ENCODE measurements at regions not wholly inside any gene's neighbourhood (a gene's known extent, or its start where the extent isn't known, plus 50 kb on each side); places are given as distances from the start of the nearest gene placed in this dataset.
"Not testable (repeated sequence)": the region's sequence is repeated elsewhere in the genome, so short reads cannot be mapped to it uniquely, and the experiment has no call there.

DNA sequence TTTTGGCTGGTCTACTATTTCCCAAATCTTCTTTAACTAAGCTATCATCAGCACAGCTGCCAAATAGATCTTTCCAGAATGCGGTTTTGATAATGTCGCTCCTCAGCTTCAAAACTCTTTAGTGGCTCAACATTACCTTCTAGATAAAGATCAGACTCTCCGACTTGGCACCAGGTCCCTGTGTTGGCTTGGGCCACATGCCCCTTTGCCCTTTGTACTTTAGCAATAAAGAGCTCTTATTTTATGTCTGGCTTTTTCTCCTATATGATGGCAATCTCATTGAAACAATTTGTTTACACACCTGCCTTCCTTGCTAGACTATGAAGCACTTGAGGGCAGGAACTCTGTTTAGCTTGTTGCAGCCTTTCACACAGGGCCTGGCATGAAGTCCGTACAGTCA is 128.9 kb upstream of the GATA6 start:
- no peak for DNase-seq (ENCODE audit: low read depth in 2 of 2)

DNA sequence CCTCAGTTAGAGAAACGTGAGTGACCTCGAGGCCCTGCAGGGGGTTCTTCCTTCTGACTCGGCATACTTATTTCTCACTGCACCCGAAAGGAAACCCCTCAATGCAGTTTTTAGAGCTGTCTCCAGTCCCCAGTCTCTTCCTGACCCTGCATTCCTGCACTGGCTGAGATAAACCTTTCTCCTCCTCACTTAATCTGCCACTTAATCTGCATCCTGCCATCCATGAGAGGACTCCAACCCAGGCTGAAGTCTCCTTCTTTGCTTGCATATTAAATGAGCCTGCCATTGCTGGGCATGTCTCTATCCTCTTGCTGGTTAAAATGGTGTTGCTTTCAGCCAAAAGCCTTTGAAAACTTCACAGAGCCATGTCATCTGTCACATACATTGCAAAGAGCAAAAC is 125.6 kb upstream of the GATA6 start:
- DNase-seq (ENCODE audit: low read depth in 2 of 2), result no peak

DNA sequence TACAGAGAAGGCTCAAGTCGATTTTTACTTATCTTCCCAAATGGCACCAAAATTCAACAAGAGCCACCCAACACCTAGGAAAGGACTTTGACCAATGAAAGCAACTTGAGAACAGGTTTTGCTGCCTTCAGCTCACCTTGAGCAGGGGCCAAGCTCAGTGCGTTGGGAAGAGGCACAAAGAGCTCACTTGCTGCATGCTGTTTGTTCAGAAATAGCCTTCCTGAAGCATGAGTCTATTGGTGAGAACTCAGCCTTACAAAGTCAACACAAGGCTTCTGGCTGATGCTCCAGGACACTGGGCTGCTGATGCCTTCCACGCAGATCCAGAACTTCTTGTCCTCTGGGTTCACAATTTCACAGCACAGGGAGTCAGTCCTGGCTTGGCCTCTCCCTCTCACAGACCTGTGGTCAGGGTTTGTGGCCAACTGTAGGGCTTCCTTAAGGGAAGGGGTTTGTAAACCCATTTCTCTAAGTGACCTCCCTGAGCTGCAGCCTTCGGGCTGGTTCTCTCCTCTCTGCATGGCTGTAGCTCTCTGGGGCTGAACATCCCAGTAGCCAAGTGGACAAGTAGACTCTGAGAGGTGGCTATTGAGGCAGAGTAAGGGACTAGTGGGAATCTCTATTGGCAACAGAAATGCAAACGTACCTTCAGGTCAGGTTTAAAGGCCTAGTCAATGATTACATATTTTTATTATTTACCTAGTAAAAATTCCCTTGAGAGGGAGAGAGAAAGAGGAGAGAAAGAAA is 124.7 kb upstream of the GATA6 start:
- no peak for DNase-seq (ENCODE audit: low read depth in 2 of 2)

DNA sequence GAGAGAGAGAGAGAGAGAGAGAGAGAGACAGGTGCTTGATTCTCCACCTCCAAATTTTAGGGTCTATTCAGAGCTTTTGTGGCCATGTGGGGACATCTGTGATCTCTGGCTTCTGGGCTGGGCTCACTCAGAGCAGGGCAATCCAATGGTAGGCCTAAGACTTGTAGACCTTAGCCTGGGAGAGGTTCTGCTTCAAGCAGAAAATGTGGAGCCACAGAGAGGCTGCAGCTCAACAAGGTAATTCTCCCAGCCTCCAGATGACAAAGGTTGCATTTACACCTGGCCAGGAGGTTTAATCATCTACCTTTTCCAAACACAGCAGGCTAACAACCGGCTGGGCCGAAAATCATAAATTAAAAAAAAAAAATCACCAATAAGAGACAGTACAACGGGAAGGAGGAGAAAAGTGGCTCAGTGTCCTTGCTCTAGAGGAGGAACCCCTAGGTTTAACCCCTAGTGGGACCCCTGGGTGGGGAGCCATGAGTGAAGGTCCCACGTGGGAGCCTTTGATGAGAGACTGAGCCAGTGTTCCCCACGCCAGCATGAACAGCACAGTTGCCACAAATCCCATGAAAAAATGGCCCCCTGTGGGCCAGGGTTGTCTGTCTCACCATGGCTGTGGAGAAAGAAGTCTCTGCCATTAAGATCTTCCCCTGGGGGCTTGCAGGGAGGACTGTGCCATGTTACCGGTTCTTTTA is 124.0 kb upstream of the GATA6 start:
- no peak for DNase-seq (ENCODE audit: low read depth in 2 of 2)

DNA sequence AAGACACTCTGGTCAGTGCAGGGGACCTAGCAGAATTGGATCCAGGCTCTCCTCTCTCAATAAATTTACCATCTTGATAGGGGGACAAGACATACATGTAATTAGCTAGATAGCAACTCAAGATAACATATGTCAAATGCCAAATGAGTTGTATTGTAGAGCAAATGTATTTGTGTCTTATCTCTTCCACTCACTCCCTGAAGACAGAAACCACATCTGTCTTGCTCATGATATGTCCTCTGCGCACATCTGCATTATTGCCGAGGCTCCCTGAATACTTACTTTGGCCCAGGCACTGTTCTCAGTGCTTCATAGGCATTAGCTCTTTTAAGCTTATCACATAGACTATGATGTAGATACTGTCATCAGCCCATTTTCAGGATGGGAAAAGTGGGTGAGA is 122.9 kb upstream of the GATA6 start:
- no peak for DNase-seq (ENCODE audit: low read depth in 2 of 2)

DNA sequence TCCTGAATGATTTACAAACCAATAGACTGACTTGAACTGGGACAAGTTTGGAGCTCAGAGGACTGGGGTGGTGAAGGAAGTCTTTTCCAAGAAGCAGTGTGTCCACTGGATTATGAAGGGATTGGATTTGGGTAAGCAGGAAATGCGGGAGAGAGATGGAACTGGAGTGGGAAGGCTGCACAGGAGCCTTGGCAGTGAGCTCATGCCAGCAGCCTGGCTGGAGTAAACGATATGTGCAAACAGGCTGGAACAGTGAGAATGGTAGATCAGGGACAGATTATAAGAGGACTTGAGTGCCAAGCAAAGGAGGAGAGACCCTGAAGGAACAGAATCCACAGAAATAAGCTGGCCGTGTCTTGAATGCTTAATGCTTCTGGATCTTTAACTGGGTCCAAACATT is 121.9 kb upstream of the GATA6 start:
- DNase-seq (ENCODE audit: low read depth in 2 of 2), result no peak

DNA sequence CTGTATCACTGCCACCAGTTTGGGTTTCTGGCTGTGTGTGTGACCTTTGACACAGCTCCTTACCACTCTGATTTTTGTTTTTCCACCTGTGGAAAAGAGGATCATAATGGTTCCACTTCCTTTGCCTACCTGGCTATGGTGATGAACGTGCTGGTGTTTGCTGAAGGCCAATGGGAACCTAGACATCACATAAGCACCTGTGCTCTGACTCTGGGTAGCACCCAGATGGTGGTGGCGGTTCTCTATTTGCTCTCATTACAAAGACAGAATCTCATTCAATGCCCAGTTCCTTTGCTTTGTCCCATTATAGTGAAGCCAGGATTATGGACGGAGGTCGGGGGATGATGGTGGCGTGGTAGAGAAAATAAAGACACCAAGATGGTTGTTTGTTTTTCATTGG is 121.2 kb upstream of the GATA6 start:
- DNase-seq (ENCODE audit: low read depth in 2 of 2), result no peak

DNA sequence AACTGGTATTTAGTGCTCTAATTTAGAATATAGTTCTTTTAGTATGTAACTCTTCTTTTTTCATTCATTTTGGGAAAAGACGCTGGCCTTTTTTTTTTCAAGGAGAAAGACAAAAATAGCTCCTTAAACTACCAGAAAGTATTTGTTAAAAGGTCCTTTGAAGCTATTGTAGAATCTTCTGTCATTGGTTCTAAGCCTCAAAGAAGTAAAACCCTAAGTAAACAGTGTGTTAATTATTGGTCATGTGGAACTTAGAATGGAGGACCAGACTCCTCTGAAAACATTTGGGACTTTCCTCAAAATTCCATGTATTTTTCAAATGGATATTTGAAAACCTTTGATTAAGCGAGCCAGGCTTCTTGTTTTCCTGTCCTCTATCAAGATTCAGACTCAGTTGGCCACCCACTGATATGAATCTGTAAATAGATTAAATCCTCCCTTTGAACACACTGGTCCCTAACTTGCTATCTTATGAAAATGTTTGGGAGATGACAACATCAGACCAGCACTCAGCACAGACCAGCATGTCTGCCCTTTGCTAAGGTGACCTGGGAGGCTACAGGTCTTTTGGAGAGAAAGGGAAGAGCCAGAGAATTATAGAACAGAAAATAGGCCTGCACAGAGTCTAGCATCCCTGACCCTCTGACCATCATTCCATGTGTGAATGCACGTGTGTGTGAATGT is 120.3 kb upstream of the GATA6 start:
- DNase-seq (ENCODE audit: low read depth in 2 of 2), result no peak

DNA sequence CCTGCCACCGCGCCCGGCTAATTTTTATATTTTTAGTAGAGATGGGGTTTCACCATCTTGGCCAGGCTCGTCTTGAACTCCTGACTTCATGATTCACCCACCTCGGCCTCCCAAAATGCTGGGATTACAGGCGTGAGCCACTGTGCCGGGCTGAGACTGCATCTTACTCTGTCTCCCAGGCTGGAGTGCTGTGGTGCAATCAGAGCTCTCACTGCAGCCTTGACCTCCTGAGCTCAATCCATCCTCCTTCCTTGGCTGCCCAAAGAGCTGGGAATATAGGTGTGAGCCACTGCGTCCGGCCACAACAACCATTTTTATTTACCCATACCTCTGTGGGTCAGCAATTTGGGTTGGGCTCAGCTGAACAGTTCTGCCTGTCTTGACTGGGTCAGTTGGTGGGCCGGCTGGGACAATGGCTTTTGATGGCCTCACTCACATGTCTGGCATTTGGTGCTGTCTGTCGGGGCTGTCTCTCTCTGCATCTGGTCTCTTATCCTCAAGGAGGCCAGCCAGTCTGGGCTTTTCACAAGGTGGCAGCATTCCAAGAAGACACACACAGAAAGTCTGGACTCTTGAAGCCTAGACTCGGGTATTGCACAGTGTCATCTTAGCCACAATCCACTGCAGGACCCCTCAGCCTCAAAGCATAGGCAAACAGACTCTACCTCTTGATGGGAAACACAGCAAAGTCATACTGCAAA is 116.8 kb upstream of the GATA6 start:
- DNase-seq (ENCODE audit: low read depth in 2 of 2), result no peak

DNA sequence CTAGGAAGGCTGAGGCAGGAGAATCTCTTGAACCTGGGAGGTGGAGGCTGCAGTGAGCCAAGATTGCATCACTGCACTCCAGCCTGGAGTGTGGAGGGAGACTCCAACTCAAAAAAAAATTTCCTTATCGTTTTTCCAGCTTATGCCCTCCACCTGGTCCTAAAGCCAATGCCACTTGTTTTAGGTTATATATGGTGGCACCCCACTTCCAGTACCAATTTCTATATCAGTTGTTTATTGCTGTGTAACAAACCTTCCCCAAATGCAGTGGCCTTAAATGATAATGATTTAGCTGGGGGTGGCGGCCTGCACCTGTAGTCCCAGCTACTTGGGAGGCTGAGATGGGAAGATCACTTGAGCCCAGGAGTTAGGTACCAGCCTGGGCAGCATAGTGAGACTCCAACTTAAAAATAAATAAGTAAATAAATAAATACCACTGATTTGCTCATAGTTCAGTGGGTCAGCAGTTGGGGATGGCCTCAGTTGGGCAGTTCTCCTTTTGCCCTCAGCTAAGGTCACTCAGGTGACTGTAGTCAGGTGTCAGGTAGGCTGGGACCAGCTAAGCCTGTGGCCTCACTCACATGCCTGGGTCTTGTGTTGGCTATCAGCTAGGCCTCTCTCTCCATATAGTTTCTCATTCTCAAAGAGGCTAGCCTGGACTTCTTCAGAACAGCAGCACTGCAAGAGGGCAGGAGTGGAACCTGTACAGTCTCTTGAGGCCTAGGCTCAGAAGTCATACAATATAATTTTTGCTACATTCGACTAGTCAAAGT is 113.7 kb upstream of the GATA6 start:
- no peak for DNase-seq (ENCODE audit: low read depth in 2 of 2)

DNA sequence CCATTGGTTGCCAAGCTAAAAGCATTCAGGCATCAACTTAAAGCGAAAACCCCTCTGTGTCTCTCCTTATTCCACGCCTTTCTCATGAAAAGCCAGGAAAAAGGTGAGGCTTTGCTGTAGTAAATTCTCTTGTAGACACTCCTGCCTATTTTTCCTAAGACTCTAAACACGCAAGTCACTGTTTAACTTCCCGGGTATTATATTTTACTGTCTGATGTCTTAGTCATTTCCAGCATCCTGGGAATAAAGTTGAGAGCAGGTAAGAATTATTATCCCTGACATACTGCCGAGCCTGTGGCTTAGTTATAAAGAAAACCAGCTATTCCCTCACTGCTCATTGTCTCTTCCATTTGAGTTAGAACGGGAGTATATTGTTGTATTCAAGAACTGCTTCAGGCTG is 112.4 kb upstream of the GATA6 start:
- no peak for DNase-seq (ENCODE audit: low read depth in 2 of 2)

DNA sequence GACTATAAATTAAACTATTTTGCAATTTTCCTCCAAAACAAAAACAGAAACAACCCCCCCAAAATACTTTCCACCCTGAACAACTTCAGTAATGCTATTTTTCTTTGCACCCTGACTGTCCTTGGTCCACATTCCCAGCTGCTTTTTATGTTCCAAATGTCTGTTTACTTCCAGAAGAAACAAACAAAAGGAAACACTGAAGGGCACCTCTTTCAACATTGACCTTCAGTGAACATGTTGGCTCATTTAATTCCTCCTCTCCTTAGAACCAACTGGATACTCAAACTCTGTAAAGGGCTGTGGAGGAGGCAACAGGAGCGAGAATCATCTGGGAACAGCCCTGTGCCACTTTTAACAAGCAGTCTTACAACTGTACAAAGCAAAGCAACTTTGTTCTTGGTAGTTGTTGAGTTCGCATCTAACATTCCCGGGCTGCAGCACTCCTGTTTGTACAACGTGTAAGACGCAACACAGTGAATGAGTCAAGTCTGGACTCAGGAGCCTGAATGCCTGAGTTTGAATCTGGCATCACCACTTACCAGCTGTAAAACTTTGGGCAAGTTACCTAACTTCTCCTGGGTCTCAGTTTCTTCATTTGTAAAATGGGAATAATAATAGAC is 111.4 kb upstream of the GATA6 start:
- no peak for DNase-seq (ENCODE audit: low read depth in 2 of 2)

DNA sequence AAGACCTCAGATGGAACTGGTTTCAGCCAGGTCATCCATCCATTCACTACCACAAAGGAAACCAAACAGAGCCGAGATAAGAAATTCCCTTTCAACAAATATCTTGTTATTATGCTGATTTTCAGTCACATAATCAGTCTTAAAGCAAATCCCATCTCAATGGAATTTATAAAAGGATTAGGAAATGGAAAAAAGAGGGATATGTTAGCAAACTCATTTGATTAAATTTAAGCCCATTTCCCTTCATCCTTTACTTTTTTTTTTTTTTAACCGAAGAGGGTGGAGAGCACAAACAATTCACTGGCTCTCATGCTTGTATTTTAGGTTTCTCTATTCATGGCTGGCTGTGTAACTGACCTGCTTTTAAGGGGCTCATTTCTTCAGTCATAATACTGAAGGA is 109.0 kb upstream of the GATA6 start:
- DNase-seq (ENCODE audit: low read depth in 2 of 2), result no peak

DNA sequence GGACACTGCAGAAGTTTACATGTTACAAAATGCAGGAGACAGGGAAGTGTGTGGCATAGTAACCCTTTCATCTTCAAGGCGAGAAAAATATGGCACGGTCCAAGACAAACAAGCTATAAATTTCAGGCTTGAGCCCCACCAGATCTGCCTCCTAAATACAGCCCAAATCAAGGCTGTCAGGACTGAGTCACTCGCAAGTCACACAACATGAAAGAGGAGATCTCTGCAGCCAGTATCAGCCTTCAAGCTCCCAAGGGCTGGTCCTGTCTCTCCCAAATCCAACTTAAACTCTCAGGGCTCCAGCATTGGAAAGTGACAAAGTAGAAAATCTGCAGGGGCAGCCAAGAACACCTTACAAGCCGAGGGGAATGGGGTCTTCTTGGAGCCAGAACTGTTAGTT is 106.3 kb upstream of the GATA6 start:
- DNase-seq (ENCODE audit: low read depth in 2 of 2), result no peak

DNA sequence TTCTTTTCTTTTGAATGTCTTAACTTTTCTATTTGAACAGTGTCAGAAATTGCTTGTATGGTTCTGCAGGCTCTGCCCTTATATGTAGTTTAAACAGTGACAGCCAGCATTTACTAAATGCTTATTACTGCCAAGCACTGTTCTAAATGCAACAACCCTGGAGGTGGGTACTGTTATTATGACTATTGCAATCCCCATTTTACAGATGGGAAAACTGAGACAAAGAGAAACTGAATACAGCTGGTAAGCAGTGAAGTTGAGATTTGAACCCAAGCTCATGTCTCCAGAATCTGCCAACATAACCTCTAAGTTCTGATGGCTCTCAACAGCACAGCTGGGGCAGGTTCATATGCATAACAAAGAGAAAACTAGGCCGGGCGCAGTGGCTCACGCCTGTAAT is 105.7 kb upstream of the GATA6 start:
- DNase-seq (ENCODE audit: low read depth in 2 of 2), result no peak

DNA sequence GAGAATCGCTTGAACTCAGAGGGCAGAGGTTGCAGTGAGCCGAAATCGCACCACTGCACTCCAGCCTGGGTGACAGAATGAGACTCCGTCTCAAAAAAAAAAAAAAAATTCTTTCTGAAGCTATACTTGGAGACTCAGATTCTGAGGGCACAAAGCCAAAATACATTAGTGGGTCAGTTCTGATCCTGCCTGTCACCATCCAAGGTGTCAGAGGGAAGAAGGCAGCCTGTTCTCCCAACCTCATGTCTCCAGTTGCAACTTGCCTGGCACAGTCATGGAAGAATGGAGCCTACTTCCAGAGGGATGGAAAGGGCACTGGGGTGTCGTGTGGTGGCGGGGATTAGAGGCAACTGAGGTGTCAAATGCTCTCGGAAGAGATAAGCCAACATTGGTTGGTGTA is 104.8 kb upstream of the GATA6 start:
- DNase-seq (ENCODE audit: low read depth in 2 of 2), result no peak

DNA sequence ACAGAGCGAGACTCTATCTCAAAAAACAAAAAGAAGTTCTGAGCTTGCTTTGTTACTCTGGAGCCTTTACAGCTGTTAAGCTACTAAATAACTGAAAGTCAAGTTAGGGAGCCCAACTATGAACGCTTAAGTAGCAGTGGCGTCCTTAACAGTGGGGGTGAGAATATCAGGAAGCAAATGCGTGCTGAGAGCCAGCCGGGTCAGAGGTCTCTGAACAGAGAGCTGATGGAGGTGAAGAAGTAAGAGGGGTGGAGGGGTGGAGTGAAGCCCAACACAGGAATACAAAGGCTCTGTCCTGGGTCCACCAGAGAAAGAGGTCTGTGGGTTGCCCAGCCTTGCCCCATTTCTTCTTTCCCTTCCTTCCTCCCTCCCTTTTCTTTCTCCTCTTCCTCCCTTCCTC is 104.1 kb upstream of the GATA6 start:
- DNase-seq (ENCODE audit: low read depth in 2 of 2), result no peak

DNA sequence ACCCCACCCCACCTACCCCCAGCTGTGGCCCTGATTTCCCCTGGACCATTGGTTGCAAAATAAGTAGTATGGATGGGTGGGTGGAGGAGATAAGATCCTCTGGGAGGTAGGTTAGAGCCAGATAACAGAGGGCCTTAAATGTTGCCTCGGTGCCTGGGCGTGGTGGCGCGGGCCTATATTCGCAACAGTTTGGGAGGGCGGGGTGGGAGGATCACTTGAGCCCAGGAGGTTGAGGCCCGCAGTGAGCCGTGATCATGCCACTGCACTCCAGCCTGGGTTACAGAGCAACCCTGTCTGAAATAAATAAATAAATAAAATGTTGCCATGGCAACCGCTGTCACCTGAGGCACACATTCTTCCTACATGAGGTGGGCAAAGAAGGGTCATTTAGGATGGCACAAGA is 103.3 kb upstream of the GATA6 start:
- no peak for DNase-seq (ENCODE audit: low read depth in 2 of 2)

DNA sequence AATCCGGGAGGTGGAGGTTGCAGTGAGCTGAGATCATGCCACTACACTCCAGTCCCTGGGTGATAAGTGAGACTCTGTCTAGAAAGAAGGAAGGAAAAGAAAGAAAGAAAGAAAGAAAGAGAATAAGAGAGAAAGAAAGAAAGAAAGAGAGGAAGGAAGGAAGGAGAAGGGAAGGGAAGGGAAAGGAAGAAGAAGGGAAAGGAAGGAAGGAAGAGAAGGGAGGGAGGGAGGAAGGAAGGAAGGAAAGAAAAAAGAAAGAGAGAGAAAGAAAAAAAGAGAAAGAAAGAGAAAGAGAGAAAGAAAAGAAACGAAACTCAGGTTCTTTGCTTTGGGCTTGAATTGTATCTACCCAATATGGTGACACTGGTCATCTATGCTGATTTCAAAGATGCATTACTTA is 102.3 kb upstream of the GATA6 start:
- DNase-seq (ENCODE audit: low read depth in 2 of 2), result no peak

DNA sequence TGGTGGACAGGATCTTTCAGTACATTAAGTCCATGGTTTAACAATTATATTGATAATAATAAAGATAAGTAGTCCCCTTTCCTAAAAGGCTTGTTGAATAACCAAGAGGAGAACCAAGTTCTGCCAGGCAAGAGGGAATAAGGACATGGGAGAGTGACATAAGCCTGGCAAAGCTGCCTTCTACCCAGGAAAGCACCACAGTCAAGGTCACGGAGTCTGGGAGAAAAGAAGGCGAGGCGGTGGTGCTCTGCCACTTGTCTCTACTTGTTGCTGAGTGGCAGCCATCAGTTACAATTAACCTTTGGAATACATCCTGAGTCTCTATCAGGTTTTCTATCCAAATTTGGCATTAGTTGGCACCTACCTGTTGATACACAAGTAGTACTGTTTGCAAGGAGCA is 101.7 kb upstream of the GATA6 start:
- DNase-seq (ENCODE audit: low read depth in 2 of 2), result no peak

DNA sequence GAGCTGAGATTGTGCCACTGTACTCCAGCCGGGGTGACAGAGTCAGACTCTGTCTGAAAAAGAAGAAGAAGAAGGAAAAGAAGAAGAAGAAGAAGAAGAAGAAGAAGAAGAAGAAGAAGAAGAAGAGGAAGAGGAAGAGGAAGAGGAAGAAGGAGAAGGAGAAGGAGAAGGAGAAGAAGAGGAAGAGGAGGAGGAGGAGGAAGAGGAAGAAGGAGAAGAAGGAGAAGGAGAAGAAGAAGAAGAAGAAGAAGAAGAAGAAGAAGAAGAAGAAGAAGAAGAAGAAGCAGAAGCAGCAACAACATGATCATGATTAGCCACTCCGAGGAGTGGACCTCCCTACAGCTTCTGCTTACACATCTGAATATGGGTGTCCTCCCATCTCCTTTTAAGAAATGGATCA is 100.6 kb upstream of the GATA6 start:
- not testable (repeated sequence) for DNase-seq (ENCODE audit: low read depth in 2 of 2)
